ENCODE measurements at regions not wholly inside any gene's neighbourhood (a gene's known extent, or its start where the extent isn't known, plus 50 kb on each side); places are given as distances from the start of the nearest gene placed in this dataset.
"Not testable (repeated sequence)": the region's sequence is repeated elsewhere in the genome, so short reads cannot be mapped to it uniquely, and the experiment has no call there.

DNA sequence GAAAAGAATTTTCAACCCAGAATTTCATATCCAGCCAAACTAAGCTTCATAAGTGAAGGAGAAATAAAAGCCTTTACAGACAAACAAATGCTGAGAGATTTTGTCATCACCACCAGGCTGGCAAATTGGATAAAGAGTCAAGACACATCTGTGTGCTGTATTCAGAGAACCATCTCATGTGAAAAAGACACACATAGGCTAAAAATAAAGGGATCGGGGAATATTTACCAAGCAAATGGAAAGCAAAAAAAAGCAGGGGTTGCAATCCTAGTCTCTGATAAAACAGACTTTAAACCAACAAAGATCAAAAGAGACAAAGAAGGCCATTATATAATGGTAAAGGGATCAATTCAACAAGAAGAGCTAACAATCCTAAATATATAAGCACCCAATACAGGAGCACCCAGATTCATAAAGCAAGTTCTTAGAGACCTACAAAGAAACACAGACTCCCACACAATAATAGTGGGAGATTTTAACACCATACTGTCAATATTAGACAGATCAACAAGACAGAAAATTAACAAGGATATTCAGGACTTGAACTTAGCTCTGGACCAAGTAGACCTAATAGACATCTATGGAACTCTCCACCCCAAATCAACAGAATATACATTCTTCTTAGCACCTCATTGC, 55.9 kb upstream of the ACSM6 start:
- H2AFZ ChIP-seq (ENCODE audit: low read depth, low read length); H3K9me1 ChIP-seq (ENCODE audit: control insufficient read depth, insufficient read depth, low read length); H4K20me1 ChIP-seq (replicated peaks; ENCODE audit: control insufficient read depth, insufficient read depth, low read length); CTCF ChIA-PET (ENCODE audit: low intra/inter-chr PET ratio); H3K27ac ChIP-seq (ENCODE audit: extremely low read depth, low read depth, low read length); H3K9me3 ChIP-seq (replicated peaks; ENCODE audit: control insufficient read depth, insufficient read depth, low read depth, low read length); BruUV-seq (replicated peaks); H3K4me3 ChIP-seq; DNase-seq (ENCODE audit: extremely low read depth in 1 of 4, low spot score in 3 of 4); H3K4me2 ChIP-seq (ENCODE audit: insufficient read depth, low read length); H3K27me3 ChIP-seq (ENCODE audit: control insufficient read depth in 2 of 2, insufficient read depth in 2 of 2, low read length in 2 of 2); H3K79me2 ChIP-seq (ENCODE audit: control insufficient read depth, insufficient read depth, low read length); intact Hi-C loops (cut with micrococcal nuclease); POLR2A ChIA-PET; ATAC-seq; H3K9ac ChIP-seq (ENCODE audit: insufficient read depth in 1 of 2, low read depth in 2 of 2, low read length in 2 of 2); H3K36me3 ChIP-seq (ENCODE audit: control insufficient read depth, insufficient read depth, low read length); FAIRE-seq; H3K4me1 ChIP-seq (replicated peaks in 1 of 2; ENCODE audit: control insufficient read depth in 2 of 2, insufficient read depth in 2 of 2, low read length in 2 of 2): not testable (repeated sequence)
- in situ Hi-C loops (cut with MboI), result loop anchor here (10.0 to 25.0 kb wide), 3 partner anchors 97 to 474 kb away; no protein-coding TSS in a partner anchor
- WGBS (ENCODE audit: insufficient coverage, low coverage, missing lambda C conversion rate), result 0% methylated on average over 1 of the region's 1 CpG

- H3K27me3 ChIP-seq (ENCODE audit: control insufficient read depth in 2 of 2, insufficient read depth in 2 of 2, low read length in 2 of 2), result no peaks in the 10 kb centered on the region
- ATAC-seq (no peak), FAIRE-seq (no peak), DNase-seq (ENCODE audit: extremely low read depth in 1 of 4, low spot score in 3 of 4) (no peak)
- H4K20me1 ChIP-seq (replicated peaks; ENCODE audit: control insufficient read depth, insufficient read depth, low read length), result no peaks in the 10 kb centered on the region
- BruUV-seq (replicated peaks), result no TSS peak
- in situ Hi-C loops (cut with MboI) (loop anchor here (10.0 to 25.0 kb wide), 3 partner anchors 100 to 478 kb away; no protein-coding TSS in a partner anchor), intact Hi-C loops (cut with micrococcal nuclease) (no loop called here)
- H3K4me1 ChIP-seq (replicated peaks in 1 of 2; ENCODE audit: control insufficient read depth in 2 of 2, insufficient read depth in 2 of 2, low read length in 2 of 2), result no peaks in the 10 kb centered on the region
- no peak overlapping the region for H3K27ac ChIP-seq (ENCODE audit: extremely low read depth, low read depth, low read length)
- no peak overlapping the region for H3K4me2 ChIP-seq (ENCODE audit: insufficient read depth, low read length)
- H3K4me3 ChIP-seq, result no peak overlapping the region
- no peaks in the 10 kb centered on the region for H3K36me3 ChIP-seq (ENCODE audit: control insufficient read depth, insufficient read depth, low read length)
- H3K79me2 ChIP-seq (ENCODE audit: control insufficient read depth, insufficient read depth, low read length), result no peaks in the 10 kb centered on the region
- POLR2A ChIA-PET, result no interaction called here
- no peaks in the 10 kb centered on the region for H3K9me3 ChIP-seq (replicated peaks; ENCODE audit: control insufficient read depth, insufficient read depth, low read depth, low read length)
- WGBS (ENCODE audit: insufficient coverage, low coverage, missing lambda C conversion rate), result 0% methylated on average over 1 of the region's 1 CpG
- no peak overlapping the region for H2AFZ ChIP-seq (ENCODE audit: low read depth, low read length)
- H3K9me1 ChIP-seq (ENCODE audit: control insufficient read depth, insufficient read depth, low read length), result no peaks in the 10 kb centered on the region
- CTCF ChIA-PET (ENCODE audit: low intra/inter-chr PET ratio), result no interaction called here
- no peak overlapping the region for H3K9ac ChIP-seq (ENCODE audit: insufficient read depth in 1 of 2, low read depth in 2 of 2, low read length in 2 of 2)
- TF ChIP-seq THAP12 (CRISPR knock-in tag; IDR thresholded peaks at IDR 0.05) (no peak), HNRNPLL (IDR thresholded peaks at IDR 0.05; ENCODE audit: low read depth, low read length, poor library complexity, severe bottlenecking) (no peak), TBL1XR1 (IDR thresholded peaks at IDR 0.05; ENCODE audit: low read length in 2 of 2) (no peak), ASH1L (IDR thresholded peaks at IDR 0.05; ENCODE audit: borderline replicate concordance, low read depth, partially characterized antibody) (no peak), MCM5 (IDR thresholded peaks at IDR 0.05; ENCODE audit: low read depth) (no peak), GATA2 (CRISPR knock-in tag; IDR thresholded peaks at IDR 0.05) (no peak), ARHGAP35 (IDR thresholded peaks at IDR 0.05; ENCODE audit: partially characterized antibody) (no peak), GATAD2A (IDR thresholded peaks at IDR 0.05) (no peak), MECOM (CRISPR knock-in tag; IDR thresholded peaks at IDR 0.05) (no peak), U2AF1 (optimal IDR thresholded peaks at IDR 0.05; ENCODE audit: low read depth, low read length) (no peak), KHSRP (IDR thresholded peaks at IDR 0.05) (no peak), MEIS2 (IDR thresholded peaks at IDR 0.05; ENCODE audit: partially characterized antibody) (no peak)
- TF ChIP-seq, protein P1, sequence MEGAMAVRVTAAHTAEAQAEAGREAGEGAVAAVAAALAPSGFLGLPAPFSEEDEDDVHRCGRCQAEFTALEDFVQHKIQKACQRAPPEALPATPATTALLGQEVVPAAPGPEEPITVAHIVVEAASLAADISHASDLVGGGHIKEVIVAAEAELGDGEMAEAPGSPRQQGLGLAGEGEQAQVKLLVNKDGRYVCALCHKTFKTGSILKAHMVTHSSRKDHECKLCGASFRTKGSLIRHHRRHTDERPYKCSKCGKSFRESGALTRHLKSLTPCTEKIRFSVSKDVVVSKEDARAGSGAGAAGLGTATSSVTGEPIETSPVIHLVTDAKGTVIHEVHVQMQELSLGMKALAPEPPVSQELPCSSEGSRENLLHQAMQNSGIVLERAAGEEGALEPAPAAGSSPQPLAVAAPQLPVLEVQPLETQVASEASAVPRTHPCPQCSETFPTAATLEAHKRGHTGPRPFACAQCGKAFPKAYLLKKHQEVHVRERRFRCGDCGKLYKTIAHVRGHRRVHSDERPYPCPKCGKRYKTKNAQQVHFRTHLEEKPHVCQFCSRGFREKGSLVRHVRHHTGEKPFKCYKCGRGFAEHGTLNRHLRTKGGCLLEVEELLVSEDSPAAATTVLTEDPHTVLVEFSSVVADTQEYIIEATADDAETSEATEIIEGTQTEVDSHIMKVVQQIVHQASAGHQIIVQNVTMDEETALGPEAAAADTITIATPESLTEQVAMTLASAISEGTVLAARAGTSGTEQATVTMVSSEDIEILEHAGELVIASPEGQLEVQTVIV (CRISPR knock-in tag; IDR thresholded peaks at IDR 0.05; ENCODE audit: borderline replicate concordance), result no peak
Observed at GRCh38 chr10:95134490-95134889, 59.5 kb upstream of the ACSM6 start.

All from K562 (cell line).